ENCODE measurements at regions not wholly inside any gene's neighbourhood (a gene's known extent, or its start where the extent isn't known, plus 50 kb on each side); places are given as distances from the start of the nearest gene placed in this dataset.
"Not testable (repeated sequence)": the region's sequence is repeated elsewhere in the genome, so short reads cannot be mapped to it uniquely, and the experiment has no call there.

DNA sequence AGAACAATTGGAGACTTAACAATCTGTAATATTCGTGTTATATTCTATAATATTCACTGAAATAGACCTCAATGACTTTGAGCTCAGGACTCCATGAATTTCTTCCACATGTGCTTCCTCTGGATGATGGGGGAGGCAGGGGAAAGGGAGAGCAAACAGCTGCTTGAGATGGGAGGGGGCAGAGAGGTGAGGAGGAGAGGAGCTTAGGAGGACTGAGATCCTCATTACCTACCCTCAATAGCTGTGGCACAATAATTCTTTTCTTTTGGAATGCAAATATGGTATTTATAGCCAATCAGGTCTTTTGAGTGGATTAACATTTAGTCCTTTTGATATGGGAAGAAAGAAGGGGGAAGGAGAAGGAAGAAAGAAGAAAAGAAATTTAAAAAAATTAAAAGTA, 64.1 kb upstream of the ZNF217 start:
- no peak for DNase-seq
- peaks cover 26 to 55% of the 10 kb centered on the region in 2 donors for H3K4me1 Mint-ChIP-seq
- H3K36me3 Mint-ChIP-seq: no peaks in the 10 kb centered on the region
- H3K4me3 Mint-ChIP-seq: no peak overlapping the region
- no peaks in the 10 kb centered on the region for H3K9me3 Mint-ChIP-seq
- H3K27ac Mint-ChIP-seq: no peak overlapping the region
- peaks cover 0 to 7% (median 2%) of the 10 kb centered on the region in 3 donors for H3K27me3 Mint-ChIP-seq (ENCODE audit: low read depth in 3 of 3)

DNA sequence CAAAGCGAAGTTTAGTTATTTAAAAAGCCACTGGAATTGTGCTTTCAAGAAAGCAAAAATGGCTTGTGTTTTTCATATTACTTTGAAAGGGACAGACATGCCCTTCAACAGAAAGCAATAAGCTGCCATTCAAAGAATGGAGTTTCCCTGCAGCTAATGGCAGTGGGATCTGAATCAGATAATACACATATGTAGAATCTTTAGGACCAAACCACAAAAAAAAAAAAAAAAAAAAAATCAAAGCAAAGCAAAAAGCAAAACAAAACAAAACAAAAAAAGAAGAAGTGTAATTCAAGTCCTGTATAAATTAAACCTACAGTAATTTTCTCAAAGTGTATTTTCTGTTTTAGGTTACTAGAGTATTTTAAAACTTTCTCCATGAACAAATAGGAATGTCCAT, 63.6 kb upstream of the ZNF217 start:
- no peak for DNase-seq
- Mint-ChIP-seq H3K4me1 (peaks cover 31 to 60% of the 10 kb centered on the region in 2 donors), H3K36me3 (no peaks in the 10 kb centered on the region), H3K9me3 (no peaks in the 10 kb centered on the region), H3K27ac (no peak overlapping the region), H3K27me3 (ENCODE audit: low read depth in 3 of 3) (peaks cover 0 to 7% (median 2%) of the 10 kb centered on the region in 3 donors), H3K4me3 (no peak overlapping the region)

DNA sequence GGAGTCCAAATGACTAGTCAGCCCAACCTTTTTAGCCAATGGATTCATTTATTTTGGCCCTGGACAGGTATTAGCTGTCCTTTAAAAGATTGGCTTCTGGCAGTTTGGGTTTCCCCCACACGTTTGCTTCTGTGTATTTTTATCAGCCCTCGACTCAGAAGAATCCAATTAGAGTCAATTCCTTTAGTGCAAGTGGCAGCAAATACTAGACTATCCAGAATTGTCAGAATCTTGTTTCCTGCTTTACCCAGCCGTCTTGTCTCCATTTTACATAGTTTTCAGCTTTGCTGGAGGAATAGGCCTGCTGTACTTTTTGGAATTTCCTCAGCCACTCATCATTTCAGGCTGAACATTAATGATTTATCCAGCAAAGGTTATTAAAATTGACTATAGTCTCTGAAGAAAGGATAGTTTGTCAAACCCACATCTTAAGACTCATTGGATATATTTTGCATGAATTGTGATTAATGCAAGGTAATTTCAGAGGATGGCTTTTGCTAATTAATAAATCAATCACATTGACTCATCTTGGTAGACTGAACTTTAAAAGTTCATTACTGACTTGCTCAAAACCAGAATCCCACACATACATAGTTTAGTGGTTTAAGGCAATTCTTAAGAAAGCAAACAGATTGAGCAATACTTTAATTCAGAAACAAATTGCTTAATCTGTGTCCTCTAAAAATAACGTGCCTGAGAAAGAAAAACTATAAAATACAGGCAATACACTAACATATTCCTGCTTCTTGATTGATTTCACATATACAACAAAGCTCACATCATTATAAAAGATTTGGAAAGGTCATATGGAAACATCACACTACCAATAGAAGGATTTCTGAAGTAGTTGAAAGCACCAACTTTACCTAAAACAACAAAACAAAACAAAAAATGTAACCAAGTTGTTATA, 62.9 kb upstream of the ZNF217 start:
- H3K4me3 Mint-ChIP-seq: no peak overlapping the region
- no peaks in the 10 kb centered on the region for H3K36me3 Mint-ChIP-seq
- no peak overlapping the region for H3K27ac Mint-ChIP-seq
- H3K27me3 Mint-ChIP-seq (ENCODE audit: low read depth in 3 of 3): peaks cover 0 to 7% (median 2%) of the 10 kb centered on the region in 3 donors
- peaks cover 32 to 65% of the 10 kb centered on the region in 2 donors for H3K4me1 Mint-ChIP-seq
- DNase-seq: no peak
- no peaks in the 10 kb centered on the region for H3K9me3 Mint-ChIP-seq

DNA sequence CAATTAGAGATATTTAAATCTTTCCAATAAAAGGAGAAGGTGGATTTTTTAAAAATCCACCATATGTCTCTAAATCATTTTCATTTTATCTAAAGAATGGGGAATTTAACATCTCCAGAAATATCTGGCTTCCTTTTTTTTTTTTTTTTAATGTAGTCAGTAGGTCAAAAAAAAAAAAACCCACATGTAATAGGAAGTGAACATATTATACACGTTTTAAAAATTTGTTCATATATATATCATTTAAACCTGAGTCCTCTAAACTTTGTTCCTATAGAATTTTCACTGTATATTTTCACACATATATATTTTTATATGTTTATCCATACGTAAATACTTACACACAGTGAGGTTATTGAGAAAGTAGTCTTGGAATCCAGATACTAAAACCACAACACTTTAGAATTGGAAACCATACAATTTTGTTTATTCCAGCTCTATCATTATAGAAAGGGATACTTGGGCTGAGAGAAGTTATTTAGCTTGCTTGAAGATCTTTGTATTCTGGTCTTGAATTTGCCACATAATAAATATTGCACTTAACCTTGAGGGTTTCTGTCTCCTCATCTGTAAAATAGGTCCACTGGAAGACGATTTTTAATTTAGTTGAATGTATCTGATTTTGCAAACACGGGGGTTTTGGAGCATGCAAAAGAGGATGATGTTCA, 62.1 kb upstream of the ZNF217 start:
- H3K9me3 Mint-ChIP-seq: no peaks in the 10 kb centered on the region

DNA sequence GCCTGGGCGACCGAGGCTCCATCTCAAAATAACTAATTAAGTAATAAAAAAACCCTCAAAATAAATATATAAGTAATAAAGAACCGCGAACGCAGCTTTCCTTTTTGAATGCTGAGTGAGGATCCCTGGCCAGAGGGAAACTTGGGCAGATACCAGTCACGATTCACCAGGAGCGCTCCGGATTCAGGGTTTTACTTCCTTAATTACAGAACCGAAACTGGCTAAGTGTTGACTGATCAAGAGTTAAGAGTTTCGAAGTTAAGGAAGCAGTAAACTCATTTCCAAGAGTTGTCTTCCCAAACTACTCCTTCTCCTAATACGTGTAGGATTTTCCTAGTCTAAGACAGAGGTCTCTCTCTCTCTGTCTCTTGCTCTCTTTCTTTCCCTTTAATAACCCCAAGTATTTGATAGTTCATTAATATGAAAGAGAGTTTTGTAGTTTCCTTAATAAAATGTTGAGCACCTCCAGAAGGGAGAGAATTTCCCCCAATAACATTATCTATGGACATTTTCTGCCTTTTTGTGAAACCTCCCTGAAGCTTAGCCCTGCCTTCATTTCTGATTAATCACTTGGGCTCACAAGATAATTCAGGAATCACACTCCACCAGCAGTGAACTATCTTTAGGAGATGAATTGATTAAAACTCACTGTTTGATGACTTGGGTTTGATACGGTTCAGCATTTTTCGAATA, 61.4 kb upstream of the ZNF217 start:
- Mint-ChIP-seq H3K36me3 (no peaks in the 10 kb centered on the region), H3K27me3 (ENCODE audit: low read depth in 3 of 3) (peaks cover 0 to 5% (median 2%) of the 10 kb centered on the region in 3 donors), H3K4me3 (peak overlapping the region in 4 of 5 donors; percentile 15 to 68 (median 34)), H3K27ac (peak overlapping the region in 3 of 6 donors; percentile 21 to 71 (median 35)), H3K4me1 (peaks cover 18 to 51% of the 10 kb centered on the region in 2 donors), H3K9me3 (no peaks in the 10 kb centered on the region)
- DNase-seq: no peak

More for the DNA sequence above, 62.1 kb upstream of the ZNF217 start:
- Mint-ChIP-seq H3K27ac (no peak overlapping the region), H3K4me3 (peak overlapping the region in 2 of 5 donors; percentile 30 to 68), H3K4me1 (peaks cover 24 to 58% of the 10 kb centered on the region in 2 donors), H3K36me3 (no peaks in the 10 kb centered on the region), H3K27me3 (ENCODE audit: low read depth in 3 of 3) (peaks cover 0 to 7% (median 2%) of the 10 kb centered on the region in 3 donors)
- DNase-seq: no peak

DNA sequence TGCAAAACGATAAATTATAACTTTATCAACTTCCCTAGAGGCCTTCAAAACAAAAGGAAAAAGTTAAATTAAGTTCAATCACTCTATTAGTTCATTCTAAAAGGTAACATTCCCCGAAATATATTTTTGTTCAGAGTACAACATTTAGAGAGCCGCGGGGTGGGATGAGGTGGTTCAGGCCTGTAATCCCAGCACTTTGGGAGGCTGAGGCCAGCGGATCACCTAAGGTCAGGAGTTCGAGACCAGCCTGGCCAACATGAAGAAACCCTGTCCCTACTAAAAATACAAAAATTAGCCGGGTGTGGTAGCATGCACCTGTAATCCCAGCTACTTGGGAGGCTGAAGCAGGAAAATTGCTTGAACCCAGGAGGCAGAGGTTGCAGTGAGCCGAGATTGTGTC, 60.9 kb upstream of the ZNF217 start:
- H3K9me3 Mint-ChIP-seq; H3K4me3 Mint-ChIP-seq; DNase-seq; H3K27me3 Mint-ChIP-seq (ENCODE audit: low read depth in 3 of 3); H3K27ac Mint-ChIP-seq; H3K36me3 Mint-ChIP-seq: not testable (repeated sequence)
- peaks cover 14 to 45% of the 10 kb centered on the region in 2 donors for H3K4me1 Mint-ChIP-seq

DNA sequence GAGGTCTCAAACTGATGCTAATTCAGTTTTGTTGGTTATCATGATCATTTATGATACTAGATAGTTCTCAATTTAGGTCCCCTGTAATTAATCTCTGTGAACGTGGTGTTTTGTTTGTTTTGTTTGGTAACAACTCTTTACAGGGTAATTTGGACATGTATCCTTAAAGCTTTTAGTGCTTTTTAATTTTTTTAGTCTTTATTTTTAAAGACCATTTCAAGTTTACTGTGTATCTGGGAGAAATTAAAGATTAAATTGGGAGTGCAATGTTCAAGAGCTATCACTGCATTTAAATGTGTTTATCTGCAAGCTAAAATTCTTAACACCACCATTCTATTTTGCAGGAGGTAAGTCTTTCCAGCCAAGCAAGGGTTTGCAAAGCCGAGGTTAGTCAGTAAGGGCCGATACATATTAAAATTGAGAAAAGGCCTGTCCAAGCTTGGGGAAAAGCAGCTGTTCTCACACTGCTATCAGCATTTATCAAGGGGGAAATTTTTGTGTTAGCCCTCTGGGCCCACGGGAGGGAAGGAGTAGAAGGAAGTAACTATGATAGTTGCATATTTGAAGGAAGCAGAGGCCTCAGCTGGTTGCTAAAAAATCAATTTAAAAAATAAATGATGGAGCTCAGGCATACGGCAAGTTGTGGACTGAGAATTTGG, 59.3 kb upstream of the ZNF217 start:
- Mint-ChIP-seq H3K27ac (peak overlapping the region; percentile 66 to 94 (median 86)), H3K36me3 (no peaks in the 10 kb centered on the region), H3K9me3 (no peaks in the 10 kb centered on the region), H3K4me3 (peak overlapping the region; percentile 42 to 68 (median 62)), H3K27me3 (ENCODE audit: low read depth in 3 of 3) (peaks cover 0 to 4% (median 2%) of the 10 kb centered on the region in 3 donors), H3K4me1 (peaks cover 14 to 45% of the 10 kb centered on the region in 2 donors)
- no peak for DNase-seq

DNA sequence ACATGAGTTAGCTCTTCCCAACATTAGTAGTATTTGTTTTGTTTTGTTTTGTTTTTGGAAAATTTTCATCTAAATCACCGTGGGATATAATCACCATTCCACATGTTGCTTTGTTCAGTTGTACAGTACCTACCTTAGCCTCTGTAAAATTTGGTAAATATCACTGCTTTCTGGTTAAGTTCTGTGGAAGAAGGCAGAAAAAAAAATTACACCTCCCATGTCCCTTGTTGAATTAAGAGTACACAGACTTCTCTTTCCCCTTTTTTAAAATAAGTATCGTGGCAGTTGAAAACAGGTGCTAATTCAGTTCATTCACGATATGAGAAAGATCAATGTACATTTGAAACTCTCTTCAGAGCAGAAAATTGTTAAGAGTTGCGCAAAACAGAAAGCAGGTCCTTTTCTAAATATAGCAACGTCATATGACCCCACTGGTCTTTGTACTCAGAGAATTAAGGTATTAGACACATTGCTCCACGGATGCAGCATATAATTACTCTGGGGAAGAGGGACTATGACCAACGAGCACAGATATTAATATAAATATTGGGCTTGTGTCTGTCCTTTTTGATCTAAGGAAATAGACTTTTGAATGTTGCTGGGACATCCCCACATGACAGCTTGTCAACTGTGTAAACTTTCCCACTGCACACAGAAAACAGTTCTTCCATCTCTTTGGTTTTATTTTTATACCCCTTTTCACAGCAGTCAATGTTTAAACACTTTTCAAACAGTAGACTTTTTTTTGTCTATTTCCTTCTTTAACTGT, 58.6 kb upstream of the ZNF217 start:
- Mint-ChIP-seq H3K9me3 (no peaks in the 10 kb centered on the region), H3K4me3 (peak overlapping the region; percentile 42 to 68 (median 62)), H3K4me1 (peaks cover 14 to 41% of the 10 kb centered on the region in 2 donors), H3K27me3 (ENCODE audit: low read depth in 3 of 3) (peaks cover 0 to 4% (median 1%) of the 10 kb centered on the region in 3 donors), H3K27ac (peak overlapping the region; percentile 66 to 94 (median 86)), H3K36me3 (no peaks in the 10 kb centered on the region)
- DNase-seq: peak in 2 of 3 donors; percentile 14 to 18

DNA sequence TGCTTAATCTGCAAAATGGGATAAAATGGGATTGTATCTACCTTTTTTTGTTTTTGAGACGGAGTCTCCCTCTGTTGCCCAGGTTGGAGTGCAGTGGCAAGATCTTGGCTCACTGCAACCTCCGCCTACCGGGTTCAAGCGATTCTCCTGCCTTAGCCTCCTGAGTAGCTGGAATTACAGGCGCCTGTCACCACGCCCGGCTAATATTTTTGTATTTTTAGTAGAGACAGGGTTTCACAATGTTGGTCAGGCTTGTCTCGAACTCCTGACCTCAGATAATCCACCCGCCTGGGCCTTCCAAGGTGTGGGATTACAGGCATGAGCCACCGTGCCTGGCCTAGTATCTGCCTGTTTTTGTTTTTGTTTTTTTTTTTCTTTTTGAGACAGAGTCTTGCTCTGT, 55.9 kb upstream of the ZNF217 start:
- H3K36me3 Mint-ChIP-seq; H3K4me3 Mint-ChIP-seq; DNase-seq; H3K9me3 Mint-ChIP-seq; H3K27me3 Mint-ChIP-seq (ENCODE audit: low read depth in 3 of 3); H3K27ac Mint-ChIP-seq: not testable (repeated sequence)
- peaks cover 16 to 24% of the 10 kb centered on the region in 2 donors for H3K4me1 Mint-ChIP-seq

DNA sequence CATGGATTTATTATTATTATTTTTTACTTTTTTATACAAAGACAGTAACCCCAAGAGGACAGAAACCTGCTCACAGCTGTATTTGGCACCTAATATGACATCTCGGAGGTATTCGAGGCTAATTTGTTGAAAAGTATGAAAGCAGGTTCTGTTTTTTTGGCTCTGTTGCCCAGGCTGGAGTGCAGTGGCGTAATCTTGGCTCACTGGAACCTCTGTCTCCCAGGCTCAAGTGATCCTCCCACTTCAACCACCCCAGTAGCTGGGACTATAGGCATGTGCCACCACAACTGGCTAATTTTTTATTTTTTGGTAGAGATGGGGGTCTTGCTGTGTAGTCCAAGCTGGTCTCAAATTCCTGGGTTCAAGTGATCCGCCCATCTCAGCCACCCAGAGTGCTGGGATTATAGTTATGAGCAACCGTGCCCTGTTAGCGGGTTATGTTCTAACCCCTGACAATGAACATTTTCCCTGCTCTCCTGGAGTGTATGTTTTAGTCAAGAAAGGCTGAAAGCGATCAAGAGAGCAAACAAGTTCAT, 53.7 kb upstream of the ZNF217 start:
- peaks cover 21 to 28% of the 10 kb centered on the region in 2 donors for H3K4me1 Mint-ChIP-seq
- no peak overlapping the region for H3K27ac Mint-ChIP-seq
- no peak for DNase-seq
- no peaks in the 10 kb centered on the region for H3K36me3 Mint-ChIP-seq
- peaks cover 0 to 2% (median 2%) of the 10 kb centered on the region in 3 donors for H3K27me3 Mint-ChIP-seq (ENCODE audit: low read depth in 3 of 3)
- no peak overlapping the region for H3K4me3 Mint-ChIP-seq
- H3K9me3 Mint-ChIP-seq: no peaks in the 10 kb centered on the region

DNA sequence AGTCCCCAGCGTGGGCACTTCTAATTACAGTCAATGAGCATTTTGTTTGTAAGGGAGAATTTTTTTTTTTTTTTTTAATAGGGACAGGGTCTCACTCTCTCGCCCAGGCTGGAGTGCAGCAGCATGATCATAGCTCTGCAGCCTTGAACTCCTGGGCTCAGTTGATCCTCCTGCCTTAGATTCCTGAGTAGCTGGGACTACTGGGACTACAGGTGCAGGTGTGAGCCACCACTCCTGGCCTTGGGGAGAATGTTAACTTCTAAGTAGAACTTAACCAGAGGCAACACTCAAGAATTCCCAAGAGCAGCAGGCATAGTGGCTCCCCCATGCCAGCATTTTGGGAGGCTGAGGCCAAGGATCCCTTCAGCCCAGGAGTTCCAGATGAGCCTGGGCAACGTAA, 52.9 kb upstream of the ZNF217 start:
- no peak overlapping the region for H3K27ac Mint-ChIP-seq
- DNase-seq: no peak
- H3K27me3 Mint-ChIP-seq (ENCODE audit: low read depth in 3 of 3): peaks cover 0 to 2% (median 2%) of the 10 kb centered on the region in 3 donors
- no peaks in the 10 kb centered on the region for H3K9me3 Mint-ChIP-seq
- no peak overlapping the region for H3K4me3 Mint-ChIP-seq
- H3K4me1 Mint-ChIP-seq: peaks cover 21 to 29% of the 10 kb centered on the region in 2 donors
- H3K36me3 Mint-ChIP-seq: no peaks in the 10 kb centered on the region

DNA sequence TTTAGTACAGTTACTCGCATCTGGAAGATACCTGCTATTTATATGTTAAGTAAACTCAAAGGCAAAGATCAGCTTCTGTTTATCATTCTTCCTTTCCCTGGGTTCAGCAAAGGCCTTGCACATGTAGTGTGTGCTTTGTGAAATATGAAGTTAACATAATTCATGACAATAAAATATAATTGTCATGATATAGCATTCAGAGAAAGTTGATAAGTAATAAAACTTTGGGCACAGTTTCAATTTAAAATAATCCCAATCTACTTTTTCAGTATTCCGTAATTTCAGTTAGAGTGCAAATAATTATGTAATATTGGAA, 51.9 kb upstream of the ZNF217 start:
- Mint-ChIP-seq H3K36me3 (no peaks in the 10 kb centered on the region), H3K9me3 (no peaks in the 10 kb centered on the region), H3K27ac (no peak overlapping the region), H3K4me1 (peaks cover 26 to 35% of the 10 kb centered on the region in 2 donors), H3K27me3 (ENCODE audit: low read depth in 3 of 3) (peaks cover 0 to 4% (median 2%) of the 10 kb centered on the region in 3 donors), H3K4me3 (no peak overlapping the region)
- no peak for DNase-seq

DNA sequence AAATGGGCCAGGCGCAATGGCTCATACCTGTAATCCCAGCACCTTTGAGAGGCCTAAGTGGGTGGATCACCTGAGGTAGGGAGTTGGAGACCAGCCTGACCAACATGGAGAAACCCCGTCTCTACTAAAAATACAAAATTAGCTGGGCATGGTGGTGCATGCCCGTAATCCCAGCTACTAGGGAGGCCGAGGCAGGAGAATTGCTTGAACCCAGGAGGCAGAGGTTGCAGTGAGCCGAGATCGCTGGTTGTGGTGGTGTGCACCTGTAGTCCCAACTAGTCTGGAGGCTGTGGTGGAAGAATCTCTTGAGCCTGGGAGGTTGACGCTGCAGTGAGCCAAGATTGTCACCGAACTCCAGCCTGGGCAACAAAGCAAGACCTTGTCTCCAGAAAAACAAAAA, 50.5 kb upstream of the ZNF217 start:
- H3K27ac Mint-ChIP-seq: peak overlapping the region in 1 of 6 donors; percentile 11
- H3K4me3 Mint-ChIP-seq, H3K9me3 Mint-ChIP-seq: not testable (repeated sequence)

More for the DNA sequence above, 50.5 kb upstream of the ZNF217 start:
- not testable (repeated sequence) for H3K36me3 Mint-ChIP-seq; DNase-seq; H3K27me3 Mint-ChIP-seq (ENCODE audit: low read depth in 3 of 3)
- H3K4me1 Mint-ChIP-seq: peaks cover 26 to 35% of the 10 kb centered on the region in 2 donors
